ENCODE measurements at regions not wholly inside any gene's neighbourhood (a gene's known extent, or its start where the extent isn't known, plus 50 kb on each side); places are given as distances from the start of the nearest gene placed in this dataset.

GRCh38 chr10:9885761-9886160 is 1131.9 kb upstream of the CELF2 start:
- no peak for TF ChIP-seq CTCF (IDR thresholded peaks at IDR 0.05)
- no peak for TF ChIP-seq POLR2AphosphoS5 (IDR thresholded peaks at IDR 0.05)
